ENCODE measurements at regions not wholly inside any gene's neighbourhood (a gene's known extent, or its start where the extent isn't known, plus 50 kb on each side); places are given as distances from the start of the nearest gene placed in this dataset.

DNA sequence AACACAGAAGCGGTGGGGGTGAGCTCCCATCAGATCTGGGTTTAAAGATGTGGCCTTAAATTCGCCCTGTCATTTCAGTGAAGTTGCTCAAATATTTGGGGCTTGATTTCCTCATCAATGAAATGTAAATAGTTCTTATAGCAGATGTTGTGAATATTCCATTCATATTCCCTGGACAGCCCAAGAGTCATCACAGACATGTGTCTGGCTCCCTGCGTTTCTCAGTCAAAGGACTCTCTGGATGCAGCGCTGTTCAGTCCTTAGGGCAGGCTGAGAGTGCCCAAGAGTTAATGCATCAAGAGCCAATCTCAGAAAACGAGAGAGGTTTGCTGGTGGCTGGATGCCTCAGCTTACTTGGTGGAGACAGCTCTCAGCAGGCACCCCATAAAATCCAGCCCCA lies 475.5 kb upstream of the VSTM2A start:
- TF ChIP-seq EZH2 (optimal IDR thresholded peaks at IDR 0.05; ENCODE audit: low read depth, low read length) (no peak), EZH2phosphoT487 (IDR thresholded peaks at IDR 0.05; ENCODE audit: low read length) (no peak)
- TF ChIP-seq, protein P1, sequence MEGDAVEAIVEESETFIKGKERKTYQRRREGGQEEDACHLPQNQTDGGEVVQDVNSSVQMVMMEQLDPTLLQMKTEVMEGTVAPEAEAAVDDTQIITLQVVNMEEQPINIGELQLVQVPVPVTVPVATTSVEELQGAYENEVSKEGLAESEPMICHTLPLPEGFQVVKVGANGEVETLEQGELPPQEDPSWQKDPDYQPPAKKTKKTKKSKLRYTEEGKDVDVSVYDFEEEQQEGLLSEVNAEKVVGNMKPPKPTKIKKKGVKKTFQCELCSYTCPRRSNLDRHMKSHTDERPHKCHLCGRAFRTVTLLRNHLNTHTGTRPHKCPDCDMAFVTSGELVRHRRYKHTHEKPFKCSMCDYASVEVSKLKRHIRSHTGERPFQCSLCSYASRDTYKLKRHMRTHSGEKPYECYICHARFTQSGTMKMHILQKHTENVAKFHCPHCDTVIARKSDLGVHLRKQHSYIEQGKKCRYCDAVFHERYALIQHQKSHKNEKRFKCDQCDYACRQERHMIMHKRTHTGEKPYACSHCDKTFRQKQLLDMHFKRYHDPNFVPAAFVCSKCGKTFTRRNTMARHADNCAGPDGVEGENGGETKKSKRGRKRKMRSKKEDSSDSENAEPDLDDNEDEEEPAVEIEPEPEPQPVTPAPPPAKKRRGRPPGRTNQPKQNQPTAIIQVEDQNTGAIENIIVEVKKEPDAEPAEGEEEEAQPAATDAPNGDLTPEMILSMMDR (IDR thresholded peaks at IDR 0.05; ENCODE audit: low read length) = no peak
- no peak overlapping the region for H3K4me3 ChIP-seq (ENCODE audit: low read length)
- H4K20me1 ChIP-seq (ENCODE audit: insufficient read depth, low read length) = no peaks in the 10 kb centered on the region
- no peak overlapping the region for H2AFZ ChIP-seq (ENCODE audit: low read length)
- no peaks in the 10 kb centered on the region for H3K27me3 ChIP-seq (replicated peaks; ENCODE audit: insufficient read depth, low read length)
- H3K27ac ChIP-seq (ENCODE audit: low read length) = no peak overlapping the region
- no peaks in the 10 kb centered on the region for H3K9me2 ChIP-seq (replicated peaks; ENCODE audit: insufficient read depth, low read length)
- no peaks in the 10 kb centered on the region for H3F3A ChIP-seq (ENCODE audit: insufficient read depth, low read length)
- no peaks in the 10 kb centered on the region for H3K4me1 ChIP-seq (ENCODE audit: low read length)
- H3K9me3 ChIP-seq (replicated peaks; ENCODE audit: insufficient read depth, low read length) = no peaks in the 10 kb centered on the region
- no peak overlapping the region for H3K9ac ChIP-seq (ENCODE audit: low read length)
- no peak overlapping the region for H3K4me2 ChIP-seq (ENCODE audit: low read depth, low read length)
- DNase-seq = no peak
- no peaks in the 10 kb centered on the region for H3K36me3 ChIP-seq (replicated peaks; ENCODE audit: insufficient read depth, low read length)
- H3K79me2 ChIP-seq (ENCODE audit: low read length) = no peaks in the 10 kb centered on the region

GRCh38 chr7:54069843-54070242 lies 472.3 kb upstream of the VSTM2A start:
- Histone ChIP-seq H4K20me1 (ENCODE audit: insufficient read depth, low read length) (no peaks in the 10 kb centered on the region), H3F3A (ENCODE audit: insufficient read depth, low read length) (no peaks in the 10 kb centered on the region), H3K9me2 (replicated peaks; ENCODE audit: insufficient read depth, low read length) (no peaks in the 10 kb centered on the region), H3K4me1 (ENCODE audit: low read length) (no peaks in the 10 kb centered on the region), H3K4me2 (ENCODE audit: low read depth, low read length) (no peak overlapping the region), H3K36me3 (replicated peaks; ENCODE audit: insufficient read depth, low read length) (no peaks in the 10 kb centered on the region), H3K27me3 (replicated peaks; ENCODE audit: insufficient read depth, low read length) (no peaks in the 10 kb centered on the region), H3K9me3 (replicated peaks; ENCODE audit: insufficient read depth, low read length) (no peaks in the 10 kb centered on the region), H3K9ac (ENCODE audit: low read length) (no peak overlapping the region), H3K79me2 (ENCODE audit: low read length) (no peaks in the 10 kb centered on the region), H3K4me3 (ENCODE audit: low read length) (no peak overlapping the region), H3K27ac (ENCODE audit: low read length) (no peak overlapping the region), H2AFZ (ENCODE audit: low read length) (no peak overlapping the region)
- TF ChIP-seq EZH2phosphoT487 (IDR thresholded peaks at IDR 0.05; ENCODE audit: low read length) (no peak), EZH2 (optimal IDR thresholded peaks at IDR 0.05; ENCODE audit: low read depth, low read length) (no peak)
- TF ChIP-seq, protein P1 (IDR thresholded peaks at IDR 0.05; ENCODE audit: low read length) = no peak
- DNase-seq = no peak

DNA sequence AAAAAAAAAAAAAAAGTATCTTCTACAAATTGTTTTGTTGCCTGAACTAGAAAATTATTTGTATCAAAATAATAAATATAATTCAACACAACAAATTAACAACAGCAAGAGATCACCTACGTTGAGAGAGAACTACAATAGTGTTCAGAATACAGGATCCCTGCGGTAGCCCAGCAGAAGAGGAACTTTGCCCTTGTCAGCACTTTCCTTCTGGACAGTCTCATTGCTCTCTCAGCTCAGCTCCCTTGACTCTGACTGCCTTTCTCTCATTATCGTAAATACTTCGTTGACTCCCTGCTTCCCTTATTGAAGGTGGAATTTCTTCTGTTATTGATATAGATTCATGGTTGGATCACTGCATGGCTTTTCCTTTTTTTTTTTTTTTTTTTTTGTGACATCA lies 469.5 kb upstream of the VSTM2A start:
- Histone ChIP-seq H3K9ac (ENCODE audit: low read length) (no peak overlapping the region), H3K4me1 (ENCODE audit: low read length) (no peaks in the 10 kb centered on the region), H3K27me3 (replicated peaks; ENCODE audit: insufficient read depth, low read length) (no peaks in the 10 kb centered on the region), H3K79me2 (ENCODE audit: low read length) (no peaks in the 10 kb centered on the region), H3K9me3 (replicated peaks; ENCODE audit: insufficient read depth, low read length) (no peaks in the 10 kb centered on the region), H3K27ac (ENCODE audit: low read length) (no peak overlapping the region), H3K36me3 (replicated peaks; ENCODE audit: insufficient read depth, low read length) (no peaks in the 10 kb centered on the region), H2AFZ (ENCODE audit: low read length) (no peak overlapping the region), H4K20me1 (ENCODE audit: insufficient read depth, low read length) (no peaks in the 10 kb centered on the region), H3K4me2 (ENCODE audit: low read depth, low read length) (no peak overlapping the region), H3F3A (ENCODE audit: insufficient read depth, low read length) (no peaks in the 10 kb centered on the region), H3K4me3 (ENCODE audit: low read length) (no peak overlapping the region), H3K9me2 (replicated peaks; ENCODE audit: insufficient read depth, low read length) (no peaks in the 10 kb centered on the region)
- DNase-seq = no peak
- TF ChIP-seq EZH2phosphoT487 (IDR thresholded peaks at IDR 0.05; ENCODE audit: low read length) (no peak), EZH2 (optimal IDR thresholded peaks at IDR 0.05; ENCODE audit: low read depth, low read length) (no peak)
- TF ChIP-seq, protein P1 (IDR thresholded peaks at IDR 0.05; ENCODE audit: low read length) = no peak

Data from MM.1S (cell line).